ENCODE measurements at regions not wholly inside any gene's neighbourhood (a gene's known extent, or its start where the extent isn't known, plus 50 kb on each side); places are given as distances from the start of the nearest gene placed in this dataset.

DNA sequence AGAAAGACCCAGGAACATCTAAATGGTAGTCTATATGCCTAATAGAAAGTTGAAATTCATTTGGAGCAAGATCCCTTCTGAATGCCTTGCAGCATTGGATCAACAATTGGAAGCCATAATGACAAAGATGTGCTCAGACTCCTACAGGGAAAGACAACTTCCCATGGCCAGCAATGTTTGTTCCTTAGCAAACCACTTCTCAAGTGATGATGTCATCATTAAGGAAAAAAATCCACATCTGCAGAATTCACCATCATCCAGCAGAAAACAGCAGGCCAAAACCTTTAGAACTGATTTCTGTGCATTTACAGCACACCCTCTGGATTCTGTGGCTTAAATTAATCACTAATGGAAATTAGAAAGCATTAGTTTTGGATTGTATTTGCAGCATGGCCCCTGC, 82.4 kb upstream of the ZIC3 start:
- no peak for DNase-seq

DNA sequence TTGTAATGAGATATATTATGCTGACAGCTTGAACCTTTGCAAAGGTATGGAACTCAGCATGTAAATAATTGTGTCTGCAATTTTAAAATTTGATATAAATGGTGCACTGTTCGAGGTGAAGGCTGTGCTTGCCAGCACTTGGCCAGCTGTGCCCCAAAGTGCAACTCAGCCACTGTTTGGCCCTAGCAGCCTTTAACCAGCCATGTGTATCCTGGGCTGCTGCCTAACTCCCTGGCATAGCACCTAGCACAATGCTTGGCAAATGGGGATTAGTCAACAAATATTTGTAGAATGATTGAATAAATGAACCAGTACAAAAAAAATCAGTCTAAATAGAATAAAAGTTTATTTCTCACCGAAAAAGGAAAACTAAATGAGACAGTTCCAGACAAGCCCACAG, 83.8 kb upstream of the ZIC3 start:
- no peak for DNase-seq

GRCh38 chrX:137479386-137479785, 86.5 kb upstream of the ZIC3 start:
- no peak for DNase-seq

DNA sequence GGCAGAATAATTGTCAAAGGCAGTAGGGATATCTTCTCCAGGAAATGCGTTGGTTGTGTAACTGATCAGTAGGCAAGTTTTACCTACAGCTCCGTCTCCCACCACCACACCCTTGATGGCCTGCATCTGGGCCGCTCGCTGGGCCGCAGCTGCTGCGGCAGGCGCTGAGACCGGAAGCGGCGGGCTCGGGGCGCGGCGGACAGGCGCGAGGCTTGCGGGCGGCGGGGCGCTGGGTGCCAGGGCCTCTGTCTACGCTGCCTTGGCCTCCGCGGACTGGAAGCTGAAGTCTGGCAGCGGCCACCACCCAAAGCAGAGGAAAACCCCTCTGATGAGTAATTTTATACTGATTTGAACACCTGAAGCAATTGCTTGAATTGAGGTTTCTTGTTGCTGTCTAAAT, 124.2 kb upstream of the ZIC3 start:
- DNase-seq, result no peak

DNA sequence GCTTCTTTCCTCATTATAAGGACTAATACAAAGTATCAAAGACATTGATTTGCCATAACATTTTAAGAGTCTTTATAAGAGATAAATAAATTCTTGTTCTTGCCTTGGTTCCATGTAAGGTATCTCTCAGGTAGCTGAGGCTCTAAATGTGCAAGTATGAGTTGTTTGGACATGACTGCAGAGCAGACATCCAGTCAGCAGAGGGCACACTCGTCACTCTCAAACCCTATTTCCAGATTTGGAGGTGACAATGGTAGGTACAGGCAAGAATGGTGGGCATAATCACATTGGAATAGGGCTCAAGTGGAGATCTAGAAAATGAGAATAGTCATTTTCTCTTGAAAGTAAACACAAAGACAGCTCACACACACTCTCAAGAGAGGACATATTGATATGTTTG, 133.3 kb upstream of the ZIC3 start:
- DNase-seq, result no peak

DNA sequence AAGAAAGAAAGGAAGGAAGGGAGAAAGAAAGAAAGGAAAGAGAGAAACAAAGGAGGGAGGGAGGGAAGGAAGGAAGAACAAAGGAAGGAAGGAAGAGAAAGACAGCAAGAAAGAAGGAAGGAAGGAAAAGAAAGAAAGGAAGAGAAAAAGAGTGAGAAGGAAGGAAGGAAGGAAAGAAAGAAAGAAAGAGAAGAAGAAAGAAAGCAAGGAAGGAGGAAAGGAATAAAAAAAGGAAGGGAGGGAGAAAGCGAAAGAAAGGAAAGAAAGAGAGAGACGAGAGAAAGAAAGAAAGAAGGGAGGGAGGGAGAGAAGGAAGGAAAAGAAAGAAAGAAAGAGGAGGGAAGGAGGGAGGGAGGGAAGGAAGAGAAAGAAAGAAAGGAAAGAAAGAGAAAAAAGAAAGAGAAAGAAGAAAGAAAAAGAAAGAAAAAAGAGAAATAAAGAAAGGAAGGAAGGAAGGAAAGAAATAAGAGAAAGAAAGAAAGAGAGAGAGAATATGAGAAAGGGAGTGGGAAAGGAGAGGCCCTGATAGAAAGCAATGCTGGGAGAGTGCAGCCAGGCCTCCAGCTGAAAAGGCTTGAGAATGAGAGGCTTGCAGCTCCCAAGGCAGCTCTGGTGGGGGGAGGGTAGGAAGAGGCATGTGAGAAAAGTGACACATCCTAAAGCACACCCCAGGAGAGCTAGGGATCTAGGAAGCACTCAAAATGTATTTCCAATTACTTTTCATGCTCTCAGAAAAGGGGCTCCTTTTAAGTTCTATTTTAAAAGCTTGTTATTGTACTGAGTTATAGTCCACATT, 134.0 kb upstream of the ZIC3 start:
- no peak for DNase-seq

- DNase-seq, result no peak
Measured at GRCh38 chrX:137430984-137431475, 134.9 kb upstream of the ZIC3 start.

DNA sequence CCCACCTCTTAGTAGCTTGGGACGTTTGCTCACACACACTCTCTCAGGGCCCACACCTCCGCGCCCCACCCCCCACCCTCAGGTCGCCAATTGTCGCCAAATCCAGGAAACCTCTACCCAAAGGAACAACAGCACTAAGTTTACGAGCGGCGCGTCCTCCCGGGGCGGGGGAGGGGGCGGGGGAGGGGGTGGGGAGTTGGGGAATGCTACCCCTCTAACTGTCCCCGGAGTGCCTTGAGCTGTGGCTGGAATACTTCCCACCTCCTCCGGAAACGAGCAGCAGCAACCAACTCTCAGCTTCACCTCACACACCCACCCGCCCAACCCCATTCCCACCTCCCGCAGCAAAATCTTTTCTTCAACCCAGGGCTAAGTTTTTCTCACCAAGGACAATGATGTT, 135.6 kb upstream of the ZIC3 start:
- no peak for DNase-seq

- DNase-seq, result no peak
Measured at GRCh38 chrX:137428766-137429591, 136.9 kb upstream of the ZIC3 start.

DNA sequence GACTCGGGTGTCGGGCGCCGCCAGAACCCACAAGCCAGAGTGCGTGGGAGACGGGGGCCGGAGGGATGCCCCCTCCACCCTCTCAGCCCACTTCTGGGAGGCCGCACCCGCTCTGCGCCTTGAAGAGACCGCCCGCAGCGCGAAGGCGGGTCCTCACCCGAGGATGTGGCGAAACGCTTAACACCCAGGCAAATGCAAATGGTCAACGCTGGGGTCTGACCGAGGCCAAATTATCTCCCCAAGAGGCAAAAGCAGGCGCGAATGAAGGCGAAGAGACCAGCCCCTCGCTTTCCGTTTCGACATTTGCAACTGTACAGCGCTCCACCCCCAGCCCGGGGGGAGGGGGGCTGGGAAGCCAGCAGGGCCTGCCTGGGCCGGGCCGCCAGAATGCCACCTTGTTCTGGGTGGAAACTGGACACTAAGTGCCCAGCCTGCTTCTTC, 137.7 kb upstream of the ZIC3 start:
- no peak for DNase-seq

GRCh38 chrX:137427816-137428215, 138.1 kb upstream of the ZIC3 start:
- DNase-seq, result no peak

GRCh38 chrX:137427426-137427778, 138.5 kb upstream of the ZIC3 start:
- no peak for DNase-seq

DNA sequence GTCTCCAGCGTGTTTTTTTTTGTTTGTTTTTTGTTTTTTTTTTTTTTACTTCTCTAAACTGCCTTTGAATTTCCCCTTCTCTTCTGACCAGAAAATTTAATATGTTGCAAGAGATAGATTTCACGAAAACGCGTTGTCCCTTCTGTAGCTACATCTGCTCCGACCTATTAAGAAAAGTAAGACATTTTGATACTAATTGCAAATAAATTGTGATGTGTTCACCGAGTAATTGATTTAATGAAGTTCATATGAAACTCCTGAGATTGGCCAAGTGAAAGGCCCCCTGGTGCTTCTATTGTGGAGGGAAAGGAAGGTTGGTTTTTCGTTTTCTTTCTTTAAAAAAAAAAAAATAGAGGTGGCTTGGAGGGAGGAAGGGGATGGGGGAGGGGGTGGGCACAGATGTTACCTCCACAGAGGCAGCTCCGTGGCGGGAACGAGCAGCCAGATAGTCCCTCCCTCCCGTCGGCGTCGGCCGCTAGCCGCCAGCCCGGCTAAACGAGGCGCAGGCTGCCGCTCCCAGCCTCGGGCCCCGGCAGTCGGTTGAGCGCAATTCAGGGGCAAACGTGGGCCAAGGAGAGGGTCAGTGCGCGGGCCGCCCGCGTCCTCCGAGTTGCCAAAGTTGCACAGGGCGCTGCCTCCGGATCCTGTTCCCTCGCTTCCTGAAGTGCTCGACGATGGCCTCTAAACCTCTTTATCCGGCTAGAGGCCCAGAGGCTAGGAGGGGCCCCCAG, 139.1 kb upstream of the ZIC3 start:
- no peak for DNase-seq

DNA sequence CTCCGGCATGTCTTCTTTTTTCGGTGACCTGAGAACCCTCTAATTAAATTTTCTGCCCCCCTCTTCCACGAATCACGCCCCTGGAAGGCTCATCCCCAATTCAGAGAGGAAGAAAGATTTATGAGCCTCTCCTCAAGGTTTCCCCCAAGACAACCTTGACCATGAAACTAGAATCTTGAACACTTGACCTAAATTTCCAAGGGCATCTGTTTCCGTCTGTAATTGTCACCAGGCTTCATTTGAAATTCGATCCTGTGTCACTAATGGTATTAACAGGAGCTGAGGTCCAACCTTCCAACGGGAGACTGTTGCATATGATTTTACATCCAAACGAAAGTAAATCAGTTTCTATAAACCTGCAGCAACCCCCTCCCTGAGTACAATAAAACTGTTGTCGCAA, 139.9 kb upstream of the ZIC3 start:
- DNase-seq, result no peak

DNA sequence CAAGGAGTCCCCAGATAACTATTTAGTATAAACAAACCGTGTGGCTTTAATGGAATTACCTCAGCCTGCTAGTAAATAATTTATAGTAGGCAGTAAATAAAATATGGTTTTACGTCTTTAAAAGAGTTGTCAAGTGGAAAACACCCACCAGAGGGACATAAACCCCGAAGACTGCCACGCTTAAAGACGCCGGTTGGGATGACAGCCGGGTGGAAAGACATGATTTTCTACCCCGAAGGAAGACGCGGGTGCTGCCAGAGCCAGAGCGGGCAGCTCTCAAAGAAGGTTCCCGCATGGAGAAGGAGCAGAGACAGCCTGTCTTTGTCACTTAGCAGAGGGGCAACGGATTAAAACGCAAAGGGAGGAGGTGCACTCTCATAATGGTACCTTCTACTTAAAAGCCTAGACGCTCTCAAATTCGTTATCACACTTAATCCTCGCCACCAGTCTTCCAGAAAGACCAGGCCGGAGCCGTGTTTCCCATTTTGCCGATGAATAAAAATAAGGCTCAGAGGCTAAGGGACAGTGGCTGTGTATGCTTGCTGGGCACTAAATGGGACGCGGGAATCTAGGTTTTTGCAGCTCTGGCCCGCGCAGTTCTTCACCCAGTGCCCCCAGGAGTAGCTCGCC, 140.5 kb upstream of the ZIC3 start:
- no peak for DNase-seq

GRCh38 chrX:137424679-137425078, 141.2 kb upstream of the ZIC3 start:
- DNase-seq, result no peak

GRCh38 chrX:137423241-137423640, 142.7 kb upstream of the ZIC3 start:
- DNase-seq, result no peak

GRCh38 chrX:137418086-137418485, 147.8 kb upstream of the ZIC3 start:
- no peak for DNase-seq

DNA sequence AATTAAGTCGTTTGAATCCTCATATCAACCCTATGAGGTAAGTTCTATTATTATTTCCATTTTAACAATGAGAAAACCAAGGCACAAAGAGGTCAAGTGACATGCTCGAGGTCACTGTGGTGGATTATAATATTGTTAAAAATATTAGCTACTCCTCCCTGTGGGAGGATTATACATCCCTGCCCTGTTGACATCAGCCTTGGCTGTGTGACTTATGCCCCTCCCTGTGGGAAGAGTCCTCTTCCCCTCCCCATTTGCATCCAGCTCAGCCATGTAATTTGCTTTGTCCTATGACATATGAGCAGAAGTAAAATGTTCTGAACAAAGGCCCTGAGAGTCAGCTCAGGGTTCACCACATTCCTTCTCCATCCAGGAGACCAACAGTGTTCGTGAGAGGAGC, 152.7 kb upstream of the ZIC3 start:
- no peak for DNase-seq

DNA sequence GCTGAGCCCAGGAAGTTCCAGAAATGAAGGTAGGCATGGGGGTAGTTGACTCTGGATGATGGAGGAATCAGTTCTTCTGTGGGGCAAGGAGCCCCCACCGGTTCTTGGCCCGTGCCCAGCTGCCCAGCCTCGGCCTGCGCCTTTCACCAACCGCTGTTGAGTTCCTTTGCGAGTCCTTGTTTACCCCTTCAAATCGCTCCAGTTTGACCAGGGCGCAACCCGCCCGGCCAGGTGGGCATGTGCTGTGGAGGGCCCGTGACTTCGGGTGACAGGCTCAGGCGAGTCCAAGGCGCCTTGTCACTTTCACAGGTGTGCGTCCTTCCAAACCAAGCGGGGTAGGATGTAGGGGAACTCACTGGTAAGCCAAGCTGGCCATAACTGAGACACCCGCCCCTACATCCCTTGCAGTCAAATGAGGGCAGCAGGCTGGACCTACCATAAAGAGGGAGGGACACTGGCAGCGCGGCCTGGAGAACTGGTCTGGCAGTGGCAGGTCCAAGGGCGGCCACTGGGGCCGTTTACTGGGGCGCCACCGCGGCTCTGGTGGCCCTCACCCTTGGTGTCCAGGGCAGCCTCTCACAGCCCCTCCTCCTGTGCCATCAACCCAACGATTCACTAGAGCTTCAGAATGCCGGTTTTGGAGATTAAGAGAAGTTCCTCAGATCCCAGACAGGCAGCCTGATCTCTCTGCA, 160.3 kb upstream of the ZIC3 start:
- DNase-seq, result no peak

DNA sequence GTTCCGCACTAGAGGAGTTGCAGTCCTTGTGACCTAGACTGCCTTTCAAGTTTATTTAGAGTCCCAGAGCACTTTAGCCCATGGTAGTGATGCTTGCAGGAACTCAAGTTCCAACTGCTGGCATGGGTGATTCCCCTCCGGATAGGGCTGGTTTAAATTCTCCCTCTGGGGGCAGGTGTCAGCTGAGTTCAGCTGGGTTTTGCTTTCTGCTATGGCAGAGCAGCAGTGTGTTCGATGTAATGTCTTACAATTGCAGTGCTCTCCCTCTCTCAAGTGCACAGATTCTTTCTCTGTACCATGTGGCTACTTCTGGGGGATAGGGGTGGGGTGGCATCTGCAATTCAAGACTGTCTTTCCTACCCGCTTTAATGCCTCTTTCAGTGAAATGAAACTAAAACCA, 164.8 kb upstream of the ZIC3 start:
- no peak for DNase-seq

DNA sequence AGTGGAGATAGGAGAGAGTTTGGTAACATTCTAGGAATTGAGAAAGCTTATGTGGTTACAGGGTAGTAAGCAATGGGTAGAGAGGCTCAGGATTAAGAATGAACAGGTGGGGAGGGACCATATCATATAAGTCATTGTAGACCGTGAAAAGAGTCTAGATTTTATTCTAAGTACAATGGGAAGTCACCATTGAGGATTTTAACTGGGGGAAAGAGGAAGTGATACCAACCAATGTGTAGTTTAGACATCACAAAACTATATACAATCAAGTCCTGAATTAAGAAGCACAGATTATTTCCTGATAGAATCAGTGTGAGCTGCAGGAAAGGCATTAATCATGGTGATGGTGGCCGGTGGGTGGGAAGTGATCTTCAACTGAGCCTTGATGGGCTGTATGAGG, 178.3 kb upstream of the ZIC3 start:
- DNase-seq, result no peak

All from CD4-positive, alpha-beta T cell treated with Interleukin-17A for 1 hour (primary cell).